ENCODE measurements at regions not wholly inside any gene's neighbourhood (a gene's known extent, or its start where the extent isn't known, plus 50 kb on each side); places are given as distances from the start of the nearest gene placed in this dataset.

DNA sequence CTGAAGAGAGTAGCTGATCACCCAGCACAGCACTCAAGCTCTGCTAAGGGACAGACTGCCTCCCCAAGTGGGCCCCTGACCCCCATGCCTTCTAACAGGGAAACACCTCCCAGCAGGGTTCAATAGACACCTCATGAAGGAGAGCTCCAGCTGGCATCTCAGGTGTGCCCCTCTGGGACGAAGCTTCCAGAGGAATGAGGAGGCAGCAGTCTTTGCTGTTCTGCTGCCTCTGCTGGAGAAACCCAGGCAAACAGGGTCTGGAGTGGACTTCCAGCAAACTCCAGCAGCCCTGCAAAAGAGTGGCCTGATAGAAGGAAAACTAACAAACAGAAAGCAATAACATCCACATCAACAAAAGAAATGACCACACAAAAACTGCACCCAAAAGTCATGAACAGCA lies 412.8 kb downstream of the PRDM5 start:
- TF ChIP-seq CTCF (conservative IDR thresholded peaks at IDR 0.05; ENCODE audit: low read depth, low read length): no peak
- no peak for TF ChIP-seq EZH2 (IDR thresholded peaks at IDR 0.05; ENCODE audit: borderline replicate concordance, low read depth, low read length, poor library complexity, severe bottlenecking)
